GM19035 (cell line): ENCODE measurements at regions not wholly inside any gene's neighbourhood (a gene's known extent, or its start where the extent isn't known, plus 50 kb on each side); places are given as distances from the start of the nearest gene placed in this dataset.
"Not testable (repeated sequence)": the region's sequence is repeated elsewhere in the genome, so short reads cannot be mapped to it uniquely, and the experiment has no call there.

ENCODE experiments used
- ATAC-seq: cut with Tn5 transposase; IDR thresholded peaks from one replicate; pipeline ENCODE4 v1.9.1; 2021; ENCODE audit not compliant: unreplicated experiment

DNA sequence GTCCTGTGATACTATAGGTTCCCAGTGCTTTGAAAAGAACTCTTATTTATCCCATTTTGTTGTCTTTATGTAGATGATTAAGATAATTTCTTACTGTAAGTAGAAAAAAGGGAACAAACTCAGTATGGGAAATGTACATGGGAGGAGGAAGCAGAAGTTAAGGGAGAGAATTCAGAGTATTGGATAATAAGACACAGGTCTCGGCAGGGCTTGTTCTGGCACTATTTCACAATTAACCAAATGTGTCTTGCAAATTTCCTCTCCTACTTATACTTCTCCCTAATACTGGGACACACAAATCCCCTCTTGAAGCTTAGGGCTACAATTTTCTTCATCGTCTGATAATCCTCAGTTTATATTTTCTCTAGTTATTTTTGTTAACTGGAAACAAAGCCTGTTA, 744.0 kb downstream of the ADCYAP1 start:
- ATAC-seq: no peak

DNA sequence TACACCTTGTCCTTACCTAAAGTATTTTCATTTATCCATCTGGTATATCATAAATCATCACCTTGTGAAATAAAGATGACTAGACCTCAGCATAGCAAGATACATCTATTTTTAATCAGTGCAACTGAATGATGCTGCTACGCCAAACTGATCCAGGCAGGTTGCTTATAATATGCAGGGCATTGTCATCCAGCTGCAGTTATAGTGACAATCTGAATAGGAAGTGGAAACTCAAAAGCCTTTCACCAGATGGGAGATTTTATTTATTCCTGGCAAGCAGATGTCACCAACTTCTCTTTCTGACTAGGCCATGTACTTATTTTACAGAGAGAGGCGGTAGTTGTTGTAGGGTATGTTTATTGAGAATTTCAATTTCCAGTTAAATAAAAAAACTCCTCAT, 747.3 kb downstream of the ADCYAP1 start:
- ATAC-seq: no peak

DNA sequence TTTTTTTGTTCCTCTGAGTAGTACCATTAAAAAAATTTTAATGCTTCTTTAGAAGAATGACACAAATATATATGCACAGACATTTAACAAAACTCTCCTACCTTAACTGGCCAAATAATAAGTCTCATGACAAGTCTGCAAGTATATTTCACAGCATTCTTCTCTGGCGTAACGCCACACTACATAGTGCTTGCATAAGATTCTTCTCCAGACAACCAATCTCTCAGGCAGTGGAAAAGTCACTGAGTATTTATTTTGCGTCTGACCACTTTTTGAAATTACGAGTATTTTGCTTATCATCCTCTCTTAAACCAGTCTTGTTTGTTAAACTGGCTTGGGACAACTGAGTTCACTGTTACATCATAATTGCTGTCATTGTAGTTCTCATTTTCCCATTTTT, 749.2 kb downstream of the ADCYAP1 start:
- ATAC-seq: no peak

DNA sequence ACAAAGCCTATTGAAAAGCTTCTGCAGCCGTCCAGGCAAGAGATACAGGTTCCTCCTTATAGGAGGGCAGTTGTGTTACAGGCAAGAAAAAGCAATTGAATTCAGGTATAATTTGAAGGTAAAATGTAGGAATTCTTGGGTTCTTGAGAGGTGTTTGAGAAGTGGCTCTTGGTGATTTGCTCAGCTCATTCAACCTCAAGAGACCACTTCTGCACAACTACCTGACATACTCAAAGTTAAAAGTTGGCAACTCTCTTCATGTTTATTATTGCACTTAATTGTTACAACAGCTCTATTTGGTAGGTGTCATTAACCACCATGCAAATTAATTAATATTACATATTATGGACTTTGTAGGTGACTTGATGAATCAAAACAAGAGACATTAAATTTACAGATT, 753.2 kb downstream of the ADCYAP1 start:
- no peak for ATAC-seq

- ATAC-seq: no peak
Measured at GRCh38 chr18:1658908-1659566, 754.4 kb downstream of the ADCYAP1 start.

DNA sequence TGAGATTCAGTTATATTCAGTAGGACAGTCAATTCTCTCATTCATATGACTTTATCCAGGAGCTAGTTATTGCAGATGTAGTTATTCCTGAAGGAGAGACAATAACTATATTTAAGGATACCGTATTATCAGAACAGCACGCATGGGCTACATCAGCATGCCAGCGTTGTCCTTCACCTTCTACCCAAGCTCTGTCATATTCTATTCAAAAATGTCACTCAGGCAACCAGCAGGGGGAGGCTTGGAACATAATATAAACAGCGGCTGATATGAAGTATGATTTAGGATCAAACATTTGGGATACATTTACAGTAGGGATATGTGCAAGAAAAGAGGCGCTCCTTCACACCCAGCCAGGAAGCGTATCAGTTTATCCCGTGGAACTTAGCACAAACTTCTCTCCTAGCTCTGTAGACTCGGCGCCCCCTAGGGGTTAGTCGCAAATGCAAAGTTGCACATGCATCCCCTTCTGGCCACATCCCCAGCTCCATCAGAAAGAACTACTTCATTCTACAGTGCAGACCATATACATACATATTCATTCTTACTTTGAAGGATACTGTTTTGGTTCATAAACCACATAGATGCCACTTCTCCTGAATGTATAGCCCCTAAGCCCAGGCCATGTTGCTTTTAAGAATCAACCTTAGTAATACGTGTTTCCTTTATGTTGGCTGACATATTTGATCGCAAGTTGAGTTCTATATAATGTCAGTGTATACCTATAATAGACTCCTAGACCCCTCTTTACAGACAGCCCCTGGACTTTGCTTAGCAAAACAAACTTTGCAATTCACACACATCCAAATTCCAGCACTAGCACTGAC, 759.4 kb downstream of the ADCYAP1 start:
- peak; percentile 69 for ATAC-seq

GRCh38 chr18:1665079-1665478, 760.4 kb downstream of the ADCYAP1 start:
- no peak for ATAC-seq

GRCh38 chr18:1668279-1668678, 763.6 kb downstream of the ADCYAP1 start:
- ATAC-seq: no peak

GRCh38 chr18:1671710-1672109, 767.0 kb downstream of the ADCYAP1 start:
- ATAC-seq: not testable (repeated sequence)

- ATAC-seq: no peak
Measured at GRCh38 chr18:1676387-1676786, 771.7 kb downstream of the ADCYAP1 start.

- ATAC-seq: no peak
Measured at GRCh38 chr18:1680108-1680507, 775.4 kb downstream of the ADCYAP1 start.

- no peak for ATAC-seq
Measured at GRCh38 chr18:1691863-1692262, 787.2 kb downstream of the ADCYAP1 start.

DNA sequence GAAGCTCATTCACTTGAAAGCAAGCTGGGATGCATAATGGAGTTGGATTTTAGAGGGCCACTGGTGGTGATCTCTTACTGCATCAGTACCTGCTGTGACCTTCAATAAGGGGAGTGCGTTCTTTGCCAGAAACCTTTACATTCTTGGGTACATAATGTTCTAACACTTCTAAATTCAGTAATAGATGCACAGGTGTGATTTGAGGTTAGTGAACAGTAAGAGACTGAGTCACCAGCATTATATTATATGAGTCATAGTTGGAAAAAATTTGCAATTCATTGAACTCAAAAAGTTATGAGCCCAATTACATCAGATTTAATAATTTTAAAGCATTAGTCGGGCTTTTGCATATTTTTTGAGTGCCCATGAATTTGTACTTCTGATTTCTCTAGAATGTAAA, 803.3 kb downstream of the ADCYAP1 start:
- no peak for ATAC-seq

DNA sequence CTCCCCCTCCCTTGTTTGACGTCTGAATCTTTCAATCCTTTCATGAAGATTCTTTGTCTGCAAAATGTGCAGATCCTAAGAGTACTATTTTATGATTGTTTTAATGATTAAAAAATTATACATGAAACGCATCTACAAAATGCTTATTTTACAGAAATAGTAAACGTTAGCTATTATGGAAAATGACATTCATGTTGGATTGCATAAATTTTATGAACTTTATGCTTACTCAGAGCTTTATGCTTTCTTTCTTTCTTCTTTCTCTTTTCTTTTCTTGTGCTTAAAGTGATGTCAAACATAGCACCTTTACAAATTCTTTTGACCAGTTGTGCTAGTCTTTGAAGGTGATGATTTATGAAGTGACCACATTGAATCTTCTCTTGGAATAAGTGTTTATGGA, 805.4 kb downstream of the ADCYAP1 start:
- ATAC-seq: no peak

- ATAC-seq: no peak
Measured at GRCh38 chr18:1732143-1732542, 827.5 kb downstream of the ADCYAP1 start.

- no peak for ATAC-seq
Measured at GRCh38 chr18:1746131-1746530, 825.2 kb downstream of the METTL4 start.

DNA sequence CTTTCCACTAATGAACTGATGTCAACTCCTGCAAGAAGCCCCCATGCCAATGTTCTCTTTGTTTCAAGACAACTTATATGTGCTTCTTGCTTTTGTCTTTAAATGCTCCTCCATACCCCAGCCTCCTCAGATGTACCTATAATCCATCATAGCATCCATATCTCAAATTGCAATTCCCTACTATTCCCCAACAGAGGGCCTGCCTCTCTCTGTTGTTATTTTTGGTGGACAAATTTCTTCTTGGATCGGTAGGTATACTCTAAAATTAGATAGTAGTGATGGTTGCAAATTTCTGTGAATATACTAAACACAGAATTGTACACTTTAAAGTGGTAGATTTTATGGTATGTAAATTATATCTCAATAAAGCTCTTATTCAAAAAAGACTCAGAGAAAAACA, 820.1 kb downstream of the METTL4 start:
- no peak for ATAC-seq

GRCh38 chr18:1760901-1761300, 810.4 kb downstream of the METTL4 start:
- ATAC-seq: no peak

- no peak for ATAC-seq
Measured at GRCh38 chr18:1774261-1774660, 797.0 kb downstream of the METTL4 start.

DNA sequence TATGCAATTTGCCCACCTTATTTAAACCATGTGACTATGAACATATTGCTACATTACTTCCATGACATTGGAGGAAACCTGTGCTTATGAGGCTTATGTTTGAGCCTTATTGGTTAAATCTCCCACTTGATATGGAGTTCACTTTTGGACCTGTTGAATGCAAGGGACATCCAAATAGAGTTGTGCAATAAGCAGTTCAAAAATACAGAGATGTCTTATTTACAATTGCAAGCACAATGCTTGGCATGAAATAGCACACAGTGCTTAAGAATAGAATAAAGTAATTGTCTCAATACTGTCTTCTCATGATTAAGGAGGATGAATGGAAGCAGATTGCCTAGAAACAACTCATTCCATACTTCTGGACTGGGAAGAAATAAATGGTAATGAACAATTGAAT, 793.5 kb downstream of the METTL4 start:
- no peak for ATAC-seq

GRCh38 chr18:1778496-1779178, 792.7 kb downstream of the METTL4 start:
- no peak for ATAC-seq

- no peak for ATAC-seq
Measured at GRCh38 chr18:1779587-1779986, 791.7 kb downstream of the METTL4 start.
